WTC11 (cell line): ENCODE measurements at regions not wholly inside any gene's neighbourhood (a gene's known extent, or its start where the extent isn't known, plus 50 kb on each side); places are given as distances from the start of the nearest gene placed in this dataset.

Experiments
- CBFB ChIP-seq: sonication (generic); formaldehyde crosslinking; IDR thresholded peaks from 2 replicates; pipeline ENCODE4 v1.8.1; 2022; ENCODE audit warnings: mild to moderate bottlenecking, low read depth, missing genetic modification reagents
- CTCF ChIP-seq: fragments of 200-600 bp; IDR thresholded peaks from 2 replicates; pipeline ENCODE4 v1.8.0; 2022; ENCODE audit warnings: antibody characterized with exemption
- ZNF121 ChIP-seq: sonication (generic); formaldehyde crosslinking; IDR thresholded peaks from 2 replicates; pipeline ENCODE4 v1.8.0; 2023; ENCODE audit warnings: missing genetic modification reagents

- TF ChIP-seq CTCF (no peak), CBFB (CRISPR knock-in tag) (no peak), ZNF121 (CRISPR knock-in tag) (no peak)
Observed at GRCh38 chr3:127134466-127134865, 58.5 kb upstream of the PRR23E start.
